ENCODE measurements at regions not wholly inside any gene's neighbourhood (a gene's known extent, or its start where the extent isn't known, plus 50 kb on each side); places are given as distances from the start of the nearest gene placed in this dataset.

- no peaks in the 10 kb centered on the region for H3F3A ChIP-seq (ENCODE audit: insufficient read depth, low read length, poor library complexity, severe bottlenecking)
- no peak overlapping the region for H3K4me2 ChIP-seq (ENCODE audit: low read length)
- TF ChIP-seq REST (IDR thresholded peaks at IDR 0.05; ENCODE audit: borderline replicate concordance) (no peak), EP300 (conservative IDR thresholded peaks at IDR 0.05; ENCODE audit: poor library complexity, severe bottlenecking) (no peak), EZH2 (IDR thresholded peaks at IDR 0.05; ENCODE audit: borderline replicate concordance, insufficient read depth, low read length, poor library complexity, severe bottlenecking) (no peak), POLR2AphosphoS5 (IDR thresholded peaks at IDR 0.05) (no peak), CTCF (IDR thresholded peaks at IDR 0.05; ENCODE audit: poor library complexity, severe bottlenecking) (no peak), SMC3 (conservative IDR thresholded peaks at IDR 0.05; ENCODE audit: poor library complexity) (no peak), TAF1 (IDR thresholded peaks at IDR 0.05; ENCODE audit: low read depth) (no peak), MXI1 (conservative IDR thresholded peaks at IDR 0.05; ENCODE audit: poor library complexity, severe bottlenecking) (no peak), RAD21 (conservative IDR thresholded peaks at IDR 0.05) (no peak)
- H4K20me1 ChIP-seq (ENCODE audit: insufficient read depth): no peaks in the 10 kb centered on the region
- H3K27ac ChIP-seq (ENCODE audit: low read length): no peak overlapping the region
- H2AFZ ChIP-seq (ENCODE audit: low read depth, low read length): no peak overlapping the region
- H3K4me3 ChIP-seq (ENCODE audit: low read length): no peak overlapping the region
- no peaks in the 10 kb centered on the region for H3K9me3 ChIP-seq (ENCODE audit: low read length)
- H3K27me3 ChIP-seq (ENCODE audit: insufficient read depth, low read depth, low read length): no peaks in the 10 kb centered on the region
- H3K9me2 ChIP-seq (ENCODE audit: insufficient read depth, low read length): no peaks in the 10 kb centered on the region
- no peaks in the 10 kb centered on the region for H3K79me2 ChIP-seq (replicated peaks; ENCODE audit: insufficient read depth, low read length)
- no peak overlapping the region for H3K9ac ChIP-seq (ENCODE audit: low read length)
- H3K36me3 ChIP-seq (ENCODE audit: insufficient read depth, low read length): no peaks in the 10 kb centered on the region
These were observed 747.2 kb downstream of the ANKRD7 start for GRCh38 chr7:118971706-118972105.

GRCh38 chr7:118974836-118975235 lies 750.3 kb downstream of the ANKRD7 start:
- Histone ChIP-seq H3K9ac (ENCODE audit: low read length) (no peak overlapping the region), H3K27ac (ENCODE audit: low read length) (no peak overlapping the region), H3F3A (ENCODE audit: insufficient read depth, low read length, poor library complexity, severe bottlenecking) (no peaks in the 10 kb centered on the region), H2AFZ (ENCODE audit: low read depth, low read length) (no peak overlapping the region), H3K9me3 (ENCODE audit: low read length) (no peaks in the 10 kb centered on the region), H3K27me3 (ENCODE audit: insufficient read depth, low read depth, low read length) (no peaks in the 10 kb centered on the region), H3K79me2 (replicated peaks; ENCODE audit: insufficient read depth, low read length) (no peaks in the 10 kb centered on the region), H3K4me2 (ENCODE audit: low read length) (no peak overlapping the region), H3K36me3 (ENCODE audit: insufficient read depth, low read length) (no peaks in the 10 kb centered on the region), H3K9me2 (ENCODE audit: insufficient read depth, low read length) (no peaks in the 10 kb centered on the region), H4K20me1 (ENCODE audit: insufficient read depth) (no peaks in the 10 kb centered on the region), H3K4me3 (ENCODE audit: low read length) (no peak overlapping the region)
- TF ChIP-seq MXI1 (conservative IDR thresholded peaks at IDR 0.05; ENCODE audit: poor library complexity, severe bottlenecking) (no peak), RAD21 (conservative IDR thresholded peaks at IDR 0.05) (no peak), SMC3 (conservative IDR thresholded peaks at IDR 0.05; ENCODE audit: poor library complexity) (no peak), EZH2 (IDR thresholded peaks at IDR 0.05; ENCODE audit: borderline replicate concordance, insufficient read depth, low read length, poor library complexity, severe bottlenecking) (no peak), TAF1 (IDR thresholded peaks at IDR 0.05; ENCODE audit: low read depth) (no peak), REST (IDR thresholded peaks at IDR 0.05; ENCODE audit: borderline replicate concordance) (no peak), POLR2AphosphoS5 (IDR thresholded peaks at IDR 0.05) (no peak), EP300 (conservative IDR thresholded peaks at IDR 0.05; ENCODE audit: poor library complexity, severe bottlenecking) (no peak), CTCF (IDR thresholded peaks at IDR 0.05; ENCODE audit: poor library complexity, severe bottlenecking) (no peak)

All from neural cell (in vitro differentiated cells).